BLaER1 treated with 17β-estradiol and CSF1 and Interleukin-3, amounts not matched to agents 10 nM and 100 nM (cell line): ENCODE measurements at regions not wholly inside any gene's neighbourhood (a gene's known extent, or its start where the extent isn't known, plus 50 kb on each side); places are given as distances from the start of the nearest gene placed in this dataset.

ENCODE experiments used
- H3K27ac ChIP-seq, 11 experiments: shearing (Covaris generic); formaldehyde crosslinking; 2 replicates each; pipeline ENCODE4 v1.8.1; 2022
- H3K27me3 ChIP-seq, 11 experiments: shearing (Covaris generic); formaldehyde crosslinking; 2 replicates each; pipeline ENCODE4 v1.8.1; 2022
- H3K36me3 ChIP-seq, 11 experiments: shearing (Covaris generic); formaldehyde crosslinking; 2 replicates each; pipeline ENCODE4 v1.8.1; 2022
- H3K4me1 ChIP-seq, 10 experiments: shearing (Covaris generic); formaldehyde crosslinking; 2 replicates each; pipeline ENCODE4 v1.8.1; 2022
- H3K4me2 ChIP-seq, 11 experiments: shearing (Covaris generic); formaldehyde crosslinking; 2 replicates each; pipeline ENCODE4 v1.8.1; 2022
- H3K4me3 ChIP-seq, 10 experiments: shearing (Covaris generic); formaldehyde crosslinking; 2 replicates each; pipeline ENCODE4 v1.8.1; 2022
- H3K9ac ChIP-seq, 11 experiments: shearing (Covaris generic); formaldehyde crosslinking; 2 replicates each; pipeline ENCODE4 v1.8.1; 2022
- H3K9me3 ChIP-seq, 11 experiments: shearing (Covaris generic); formaldehyde crosslinking; replicated peaks in 1 of 11; 2 replicates each; pipeline ENCODE4 v1.8.1; 2022
- H4K20me1 ChIP-seq, 11 experiments: shearing (Covaris generic); formaldehyde crosslinking; 2 replicates each; pipeline ENCODE4 v1.8.1; 2022
- Cebpa-rat ChIP-seq, 11 experiments: shearing (Covaris generic); IDR thresholded peaks; 2 replicates each; pipeline ENCODE4 v1.8.1; 2022

DNA sequence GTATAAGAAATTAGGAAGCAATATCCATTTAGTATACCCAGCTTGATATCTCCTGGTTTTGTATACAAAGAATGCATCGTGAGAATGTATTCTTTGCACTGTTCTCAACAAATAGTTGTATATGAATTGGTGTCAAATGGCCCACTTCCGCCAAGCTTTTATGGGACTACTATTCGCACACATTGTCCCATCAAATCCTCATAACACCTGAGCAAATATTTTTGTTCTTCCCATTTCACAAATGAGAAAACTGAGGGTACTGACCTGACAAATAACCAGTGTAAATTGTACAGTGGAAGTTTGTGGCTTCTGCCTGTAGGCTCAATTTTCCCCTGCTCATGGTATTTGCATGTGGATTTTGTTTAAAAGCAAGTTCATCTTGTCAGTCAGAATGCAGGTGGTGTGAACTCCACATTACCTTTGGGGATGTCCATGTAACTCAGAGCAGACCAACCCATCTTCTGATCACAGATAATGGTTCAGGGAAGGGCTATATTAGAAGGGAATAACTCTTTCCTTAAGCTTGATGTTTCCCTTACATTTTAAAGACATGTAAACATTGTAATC is 51.5 kb upstream of the FAM241A start:
- Histone ChIP-seq H3K4me1 (no peaks in the 10 kb centered on the region), H3K4me2 (no peak overlapping the region), H4K20me1 (no peaks in the 10 kb centered on the region; a peak in 1 of 22 replicates), H3K27ac (no peak overlapping the region), H3K9me3 (no peaks in the 10 kb centered on the region), H3K27me3 (no peaks in the 10 kb centered on the region), H3K36me3 (no peaks in the 10 kb centered on the region), H3K4me3 (no peak overlapping the region), H3K9ac (no peak overlapping the region)
- no peak for TF ChIP-seq Cebpa-rat (IDR thresholded peaks at IDR 0.05)

DNA sequence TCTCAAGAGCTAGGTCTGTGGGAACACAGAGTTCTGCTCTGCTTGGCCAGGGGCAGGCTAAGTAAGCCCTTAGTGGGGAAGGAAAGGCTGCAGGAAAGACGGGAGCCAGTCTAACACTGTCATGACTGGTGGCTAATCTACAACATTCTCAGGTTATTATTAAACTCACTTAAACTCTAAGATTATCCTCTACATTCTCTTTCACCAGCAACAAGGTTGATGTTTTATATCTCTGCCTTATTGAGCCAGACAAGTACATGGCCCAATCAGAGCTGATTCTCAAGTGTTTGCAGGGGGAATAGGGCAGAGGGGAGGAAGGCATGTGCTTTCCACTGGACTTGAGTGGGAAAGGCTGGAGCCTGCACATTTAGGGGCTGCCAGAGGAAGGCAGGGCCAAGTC is 50.9 kb upstream of the FAM241A start:
- no peak overlapping the region for H3K9ac ChIP-seq
- no peaks in the 10 kb centered on the region for H3K4me1 ChIP-seq
- TF ChIP-seq Cebpa-rat (IDR thresholded peaks at IDR 0.05) = no peak
- no peaks in the 10 kb centered on the region for H3K27me3 ChIP-seq
- no peak overlapping the region for H3K4me2 ChIP-seq
- H3K9me3 ChIP-seq = no peaks in the 10 kb centered on the region
- H3K4me3 ChIP-seq = no peak overlapping the region
- no peaks in the 10 kb centered on the region for H3K36me3 ChIP-seq
- H3K27ac ChIP-seq = no peak overlapping the region
- no peaks in the 10 kb centered on the region; a peak in 1 of 22 replicates for H4K20me1 ChIP-seq
